HG02852 (cell line): ENCODE measurements at regions not wholly inside any gene's neighbourhood (a gene's known extent, or its start where the extent isn't known, plus 50 kb on each side); places are given as distances from the start of the nearest gene placed in this dataset.
"Not testable (repeated sequence)": the region's sequence is repeated elsewhere in the genome, so short reads cannot be mapped to it uniquely, and the experiment has no call there.

Experiments
- ATAC-seq: cut with Tn5 transposase; IDR thresholded peaks from one replicate; pipeline ENCODE4 v1.9.1; 2021; ENCODE audit warnings: mild to moderate bottlenecking, moderate library complexity; ENCODE audit not compliant: unreplicated experiment

- ATAC-seq = no peak
Measured at GRCh38 chr10:94218493-94219183, 144.1 kb downstream of the NOC3L start.

- no peak for ATAC-seq
Measured at GRCh38 chr10:94219829-94220228, 142.9 kb downstream of the NOC3L start.

DNA sequence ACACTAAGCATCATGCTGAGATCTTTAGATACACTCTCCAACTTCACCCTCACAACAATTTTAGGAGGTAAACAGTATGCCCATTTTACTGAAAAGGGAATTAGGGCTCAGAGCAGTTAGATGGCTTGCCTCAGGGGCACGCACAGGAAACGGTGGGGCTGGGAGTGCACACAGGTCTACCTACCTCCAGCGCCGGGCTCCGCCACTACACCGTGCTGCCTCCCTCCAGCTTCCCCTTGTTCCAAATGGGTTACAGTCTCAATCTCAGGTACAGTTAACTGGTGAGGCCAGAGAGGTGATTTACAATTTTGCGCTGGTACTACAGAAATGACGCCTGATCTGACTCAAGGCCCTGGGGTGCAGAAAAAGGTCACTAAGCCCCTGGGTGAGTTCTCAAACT is 142.0 kb downstream of the NOC3L start:
- ATAC-seq = no peak

- ATAC-seq = no peak
Measured at GRCh38 chr10:94223702-94224370, 138.9 kb downstream of the NOC3L start.

DNA sequence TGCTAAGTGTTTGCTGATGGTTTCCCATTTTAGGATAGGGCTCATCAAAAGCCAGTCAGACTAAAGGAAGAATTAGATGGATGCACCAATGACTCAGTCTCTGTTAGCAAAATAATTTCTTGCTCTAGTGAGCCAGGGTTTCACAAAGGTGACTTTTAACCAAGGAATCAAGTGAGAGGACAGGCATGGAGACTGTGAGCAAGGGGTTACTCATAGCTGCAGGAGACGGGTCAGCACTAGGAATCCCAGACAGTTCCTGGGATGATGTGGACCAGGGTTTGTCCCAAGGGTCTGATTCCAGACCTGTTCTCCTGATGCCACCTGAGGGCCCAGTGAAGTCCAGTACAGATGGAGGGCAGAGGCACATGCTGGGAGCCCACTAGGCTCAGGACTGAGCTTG is 138.1 kb downstream of the NOC3L start:
- no peak for ATAC-seq

GRCh38 chr10:94225589-94225988 is 137.2 kb downstream of the NOC3L start:
- no peak for ATAC-seq

- no peak for ATAC-seq
Measured at GRCh38 chr10:94230134-94230785, 132.5 kb downstream of the NOC3L start.

GRCh38 chr10:94232711-94233383 is 129.9 kb downstream of the NOC3L start:
- ATAC-seq = peak; percentile 76

GRCh38 chr10:94235461-94235860 is 127.3 kb downstream of the NOC3L start:
- no peak for ATAC-seq

DNA sequence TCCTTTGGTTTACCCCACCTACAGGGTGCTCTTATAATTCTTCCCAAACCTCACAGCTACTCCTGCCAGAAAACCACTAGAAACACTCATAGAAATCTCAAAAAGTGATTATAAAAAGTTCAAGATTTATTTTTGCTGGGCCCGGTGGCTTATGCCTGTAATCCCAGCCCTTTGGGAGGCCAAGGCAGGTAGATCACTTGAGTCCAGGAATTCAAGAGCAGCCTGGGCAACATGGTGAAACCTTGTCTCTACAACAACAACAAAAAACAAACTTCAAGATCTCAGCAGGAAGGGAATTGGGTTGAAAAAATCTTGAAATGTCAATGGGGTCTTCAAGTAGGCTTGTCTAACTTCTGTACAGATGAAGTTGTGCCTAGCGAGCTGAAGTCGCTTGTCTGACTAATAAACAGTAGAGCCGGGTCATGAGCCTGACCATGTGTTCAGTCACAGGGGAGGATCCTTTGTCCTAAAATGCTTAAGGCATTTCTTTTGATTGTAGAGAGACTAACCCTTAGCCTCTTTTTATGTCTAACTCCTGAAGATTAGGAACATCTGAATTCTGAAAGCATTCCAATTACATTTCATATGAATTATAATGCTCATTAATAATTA is 124.6 kb downstream of the NOC3L start:
- ATAC-seq = no peak

GRCh38 chr10:94239696-94240095 is 123.0 kb downstream of the NOC3L start:
- ATAC-seq = no peak

GRCh38 chr10:94240491-94240890 is 122.2 kb downstream of the NOC3L start:
- no peak for ATAC-seq

DNA sequence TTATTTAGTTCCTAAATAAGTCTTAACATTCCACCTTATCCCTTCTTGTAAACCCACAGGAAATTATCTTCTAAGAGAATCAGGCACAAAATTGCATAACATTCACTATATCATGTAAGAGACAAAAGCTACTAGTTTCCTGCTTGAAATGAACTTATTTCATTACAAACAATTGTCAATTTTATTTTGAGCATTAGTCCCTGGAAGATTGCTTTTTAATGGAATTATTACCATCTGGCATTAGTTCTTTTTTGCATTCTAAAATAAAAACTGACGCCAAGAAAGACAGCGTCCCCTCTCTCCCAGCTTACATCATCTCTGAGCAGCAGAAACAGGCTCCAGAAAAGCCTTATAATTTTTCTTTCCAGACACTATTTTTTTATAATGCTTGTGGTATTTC is 121.8 kb downstream of the NOC3L start:
- ATAC-seq = no peak

DNA sequence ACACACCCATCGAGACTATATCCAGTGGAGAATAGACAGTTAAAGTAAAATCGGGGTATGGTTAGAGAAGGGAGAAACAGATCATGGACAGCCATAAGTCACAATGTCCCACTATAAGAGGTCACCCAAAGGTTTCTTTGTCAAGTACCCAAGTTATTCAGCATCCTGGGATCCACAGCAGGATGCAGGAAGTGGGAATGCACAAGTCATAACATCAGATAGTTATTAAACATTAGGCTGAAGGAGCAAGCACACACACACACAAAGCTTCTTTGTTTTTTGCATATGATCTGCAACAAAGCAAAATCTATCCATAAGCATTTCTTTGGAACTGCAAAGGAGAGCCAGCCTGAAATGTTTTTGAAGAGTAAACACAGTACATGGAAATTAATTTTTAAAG is 111.6 kb downstream of the NOC3L start:
- ATAC-seq = no peak

DNA sequence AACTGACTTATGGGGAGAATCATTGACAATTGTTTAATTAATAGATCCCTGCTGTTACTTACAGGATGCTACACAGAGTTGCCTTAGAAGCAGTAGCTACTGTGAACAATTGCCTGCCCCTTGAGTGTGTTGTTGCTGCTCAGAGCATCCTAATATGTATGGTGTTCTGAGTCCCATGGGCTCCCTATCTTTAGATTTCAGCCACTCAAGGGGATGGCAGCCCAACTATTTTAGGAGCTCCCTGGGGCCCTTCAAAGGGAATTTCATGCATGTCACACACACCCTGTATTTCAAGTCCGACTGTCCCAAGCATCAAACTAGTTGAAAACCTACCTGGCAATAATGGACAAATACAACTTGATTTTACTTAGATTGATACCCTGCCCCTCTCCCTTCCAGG is 111.2 kb downstream of the NOC3L start:
- no peak for ATAC-seq

DNA sequence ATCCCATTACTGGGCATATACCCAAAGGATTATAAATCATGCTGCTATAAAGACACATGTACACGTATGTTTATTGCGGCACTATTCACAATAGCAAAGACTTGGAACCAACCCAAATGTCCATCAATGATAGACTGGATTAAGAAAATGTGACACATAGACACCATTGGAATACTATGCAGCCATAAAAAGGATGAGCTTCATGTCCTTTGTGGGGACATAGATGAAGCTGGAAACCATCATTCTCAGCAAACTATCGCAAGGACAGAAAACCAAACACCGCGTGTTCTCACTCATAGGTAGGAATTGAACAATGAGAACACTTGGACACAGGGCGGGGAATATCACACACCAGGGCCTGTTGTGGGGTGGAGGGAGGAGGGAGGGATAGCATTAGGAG is 105.3 kb downstream of the NOC3L start:
- not testable (repeated sequence) for ATAC-seq

DNA sequence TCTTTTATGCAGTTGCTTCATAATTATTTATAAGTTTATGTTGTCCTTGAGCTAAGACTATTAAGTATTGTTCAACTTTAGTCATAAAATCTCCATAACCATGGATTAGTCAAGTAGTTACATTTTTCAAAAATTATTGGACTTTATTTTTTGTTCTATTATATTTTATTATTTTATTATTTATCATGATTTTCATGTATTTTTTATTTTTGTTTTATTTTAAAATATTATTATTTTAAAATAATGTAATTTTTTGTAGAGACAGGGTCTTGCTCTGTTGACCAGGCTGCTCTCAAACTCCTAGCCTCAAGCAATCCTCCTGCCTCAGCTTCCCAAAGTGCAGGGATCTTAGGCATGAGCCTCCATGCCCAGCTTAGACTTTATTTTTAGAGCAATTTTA is 102.3 kb downstream of the NOC3L start:
- ATAC-seq = no peak

DNA sequence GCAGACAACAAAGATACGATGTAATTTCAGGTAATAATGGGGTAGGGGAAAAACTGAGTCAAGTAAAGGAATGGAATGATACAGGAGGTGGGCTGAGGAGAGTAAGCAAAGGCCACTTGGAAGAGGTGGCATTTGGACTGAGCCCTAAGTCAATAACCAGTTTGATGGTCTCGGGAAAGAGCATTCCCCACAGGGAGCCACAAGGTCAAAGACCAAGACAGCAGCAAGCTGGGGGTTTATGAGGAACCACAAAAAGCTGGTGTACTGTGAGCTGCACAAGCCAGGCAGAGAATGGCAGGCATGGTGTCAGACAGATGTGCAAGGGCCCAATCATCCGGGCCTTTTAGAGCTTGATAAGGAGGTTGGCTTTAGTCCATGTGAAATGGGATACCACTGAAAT is 98.7 kb downstream of the NOC3L start:
- ATAC-seq = no peak

DNA sequence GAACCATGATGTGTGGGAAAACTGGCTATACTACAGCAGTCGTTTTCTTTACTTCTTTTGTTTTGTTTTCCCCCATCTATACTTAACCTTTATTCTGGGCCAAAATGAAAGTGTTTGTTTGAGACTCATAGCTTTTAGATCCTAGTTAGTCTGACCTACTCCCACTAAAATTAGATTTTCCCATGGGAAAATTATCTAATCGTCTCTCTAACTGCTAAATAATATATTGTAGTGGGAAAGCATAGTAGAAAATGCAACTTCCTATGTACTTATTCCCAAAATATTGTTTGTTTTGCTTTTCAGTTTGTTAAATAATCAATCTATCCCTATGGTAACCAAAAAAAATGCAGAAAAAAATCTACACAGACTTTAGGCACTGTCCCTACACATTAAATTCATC is 96.6 kb downstream of the NOC3L start:
- no peak for ATAC-seq

GRCh38 chr10:94268652-94269051 is 94.1 kb downstream of the NOC3L start:
- no peak for ATAC-seq

DNA sequence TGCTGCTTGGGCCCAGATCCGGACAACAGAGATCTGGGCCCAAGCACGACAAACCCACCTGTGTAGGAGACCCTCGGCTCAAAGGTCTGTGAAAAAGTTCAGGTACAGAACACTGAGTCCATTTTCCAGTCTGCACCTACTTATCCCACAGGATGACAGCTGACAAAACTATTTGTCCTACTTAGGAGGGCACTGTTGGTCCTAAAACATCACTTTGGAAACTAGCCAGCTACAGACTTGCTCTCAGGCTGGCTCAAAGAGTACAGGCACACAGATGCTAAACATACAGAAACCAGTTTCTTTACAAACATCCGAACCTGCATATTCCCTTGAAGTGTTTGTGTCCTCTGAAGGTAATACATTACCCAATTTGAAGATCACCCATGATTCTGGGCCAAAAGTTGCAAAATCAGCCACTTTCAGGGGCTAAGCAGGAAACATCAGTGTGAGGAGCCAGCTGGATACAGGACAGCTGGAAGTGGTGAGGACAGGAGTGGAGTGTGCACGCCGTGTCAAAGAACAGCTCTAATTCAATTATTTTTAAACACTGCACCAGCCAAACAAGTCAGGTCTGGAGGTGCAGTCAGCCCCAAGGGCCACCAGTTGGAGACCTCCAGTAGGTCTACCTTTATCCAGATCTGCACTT is 88.5 kb downstream of the NOC3L start:
- no peak for ATAC-seq
